HG02588 (cell line): ENCODE measurements at regions not wholly inside any gene's neighbourhood (a gene's known extent, or its start where the extent isn't known, plus 50 kb on each side); places are given as distances from the start of the nearest gene placed in this dataset.
"Not testable (repeated sequence)": the region's sequence is repeated elsewhere in the genome, so short reads cannot be mapped to it uniquely, and the experiment has no call there.

Experiments used
- ATAC-seq: cut with Tn5 transposase; IDR thresholded peaks from one replicate; pipeline ENCODE4 v1.9.1; 2021; ENCODE audit warnings: mild to moderate bottlenecking, moderate library complexity; ENCODE audit not compliant: unreplicated experiment

- no peak for ATAC-seq
These were observed 1303.1 kb upstream of the TMEM132C start for GRCh38 chr12:126963825-126964224.

GRCh38 chr12:126966498-126966897 is 1300.5 kb upstream of the TMEM132C start:
- ATAC-seq = no peak

GRCh38 chr12:126967152-126967551 is 1299.8 kb upstream of the TMEM132C start:
- no peak for ATAC-seq

GRCh38 chr12:126974779-126975178 is 1292.2 kb upstream of the TMEM132C start:
- no peak for ATAC-seq

- ATAC-seq = no peak
These were observed 1290.4 kb upstream of the TMEM132C start for GRCh38 chr12:126976579-126976978.

- ATAC-seq = not testable (repeated sequence)
These were observed 1287.4 kb upstream of the TMEM132C start for GRCh38 chr12:126979564-126979963.

- ATAC-seq = no peak
These were observed 1284.3 kb upstream of the TMEM132C start for GRCh38 chr12:126982707-126983106.

GRCh38 chr12:126983735-126984134 is 1283.2 kb upstream of the TMEM132C start:
- ATAC-seq = not testable (repeated sequence)

- not testable (repeated sequence) for ATAC-seq
These were observed 1281.3 kb upstream of the TMEM132C start for GRCh38 chr12:126985663-126986062.

- no peak for ATAC-seq
These were observed 1277.4 kb upstream of the TMEM132C start for GRCh38 chr12:126989532-126989931.

- ATAC-seq = no peak
These were observed 1273.1 kb upstream of the TMEM132C start for GRCh38 chr12:126993898-126994297.

GRCh38 chr12:126994599-126994998 is 1272.4 kb upstream of the TMEM132C start:
- ATAC-seq = no peak

- ATAC-seq = no peak
These were observed 1268.9 kb upstream of the TMEM132C start for GRCh38 chr12:126998031-126998430.

- no peak for ATAC-seq
These were observed 1268.2 kb upstream of the TMEM132C start for GRCh38 chr12:126998747-126999285.

GRCh38 chr12:126999352-126999751 is 1267.6 kb upstream of the TMEM132C start:
- ATAC-seq = no peak

- ATAC-seq = no peak
These were observed 1261.6 kb upstream of the TMEM132C start for GRCh38 chr12:127005406-127005805.

- ATAC-seq = no peak
These were observed 1260.0 kb upstream of the TMEM132C start for GRCh38 chr12:127006972-127007371.

GRCh38 chr12:127008755-127009403 is 1258.1 kb upstream of the TMEM132C start:
- ATAC-seq = no peak

GRCh38 chr12:127012109-127012508 is 1254.9 kb upstream of the TMEM132C start:
- no peak for ATAC-seq

- no peak for ATAC-seq
These were observed 1253.8 kb upstream of the TMEM132C start for GRCh38 chr12:127013197-127013596.

- no peak for ATAC-seq
These were observed 1252.9 kb upstream of the TMEM132C start for GRCh38 chr12:127014079-127014478.

GRCh38 chr12:127024791-127025190 is 1242.2 kb upstream of the TMEM132C start:
- ATAC-seq = no peak

GRCh38 chr12:127025545-127025944 is 1241.4 kb upstream of the TMEM132C start:
- no peak for ATAC-seq
